Testis (tissue), 2 donors: ENCODE measurements at regions not wholly inside any gene's neighbourhood (a gene's known extent, or its start where the extent isn't known, plus 50 kb on each side); places are given as distances from the start of the nearest gene placed in this dataset.

ENCODE experiments used
- DNase-seq: peaks from one replicate; pipeline ENCODE4 v3.0.0-alpha.2; 2019
- H3K27ac ChIP-seq, 2 donors: fragments of 200-600 bp; sonication (generic); one replicate each; pipeline ENCODE4 v1.5.1; 2019
- H3K27me3 ChIP-seq: fragments of 200-600 bp; sonication (generic); one replicate; pipeline ENCODE4 v1.5.1; 2019
- H3K36me3 ChIP-seq: fragments of 200-600 bp; sonication (generic); one replicate; pipeline ENCODE4 v1.5.1; 2017; ENCODE audit warnings: low read depth; ENCODE audit errors: missing control alignments
- H3K4me1 ChIP-seq: fragments of 200-600 bp; sonication (generic); one replicate; pipeline ENCODE4 v1.5.1; 2019
- H3K4me3 ChIP-seq, 2 donors: fragments of 200-600 bp; sonication (generic); one replicate each; pipeline ENCODE4 v1.5.1; 2017 to 2019
- H3K9me3 ChIP-seq: fragments of 200-600 bp; sonication (generic); one replicate; pipeline ENCODE4 v1.5.1; 2017
- POLR2A ChIP-seq: fragments of 450-650 bp; IDR thresholded peaks from one replicate; pipeline ENCODE4 v1.6.1; 2017; ENCODE audit warnings: antibody characterized with exemption, mild to moderate bottlenecking, moderate library complexity
- WGBS, 2 donors: methylation state at CpG; one replicate each; pipeline ENCODE4 v1.1.5; 2018; 5-methylcytosine and 5-hydroxymethylcytosine counted together
- intact Hi-C: fragments of 100-400 bp; cut with DNase I; formaldehyde crosslinking; loops from one replicate; pipeline ENCODE4 v1.15.1; 2023; ENCODE audit warnings: low total_unique reads
- TF ChIP-seq, protein P1 (sequence below), 3 experiments: fragments of 450-650 bp in 2 of 3; fragments of 200-600 bp in 1 of 3; sonication (generic) in 1 of 3; IDR thresholded peaks; one replicate each; pipeline ENCODE4 v1.5.1; 2016 to 2019; ENCODE audit warnings: antibody characterized with exemption in 3 of 3, mild to moderate bottlenecking in 2 of 3, moderate library complexity in 1 of 3

DNA sequence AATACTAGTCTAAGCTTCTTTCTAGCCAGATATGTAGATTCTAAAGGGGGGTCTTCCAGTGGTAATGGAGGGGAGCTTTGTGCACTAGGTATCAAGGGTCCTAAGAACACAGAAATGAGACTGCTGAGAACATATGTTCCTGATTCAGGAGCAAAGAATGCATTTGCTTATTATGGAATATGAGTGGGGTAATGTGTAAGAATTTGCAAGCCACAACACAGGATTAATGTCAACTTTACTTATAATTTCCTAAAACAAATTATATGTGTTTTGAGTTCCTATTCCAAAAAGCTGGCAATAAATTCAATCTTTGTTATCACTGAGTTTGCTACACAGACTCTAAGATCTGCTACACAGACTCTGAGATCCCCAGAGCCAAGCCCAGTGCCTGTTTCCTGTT lies 357.0 kb upstream of the PTBP2 start:
- no peaks in the 10 kb centered on the region for H3K9me3 ChIP-seq
- TF ChIP-seq, protein P1, sequence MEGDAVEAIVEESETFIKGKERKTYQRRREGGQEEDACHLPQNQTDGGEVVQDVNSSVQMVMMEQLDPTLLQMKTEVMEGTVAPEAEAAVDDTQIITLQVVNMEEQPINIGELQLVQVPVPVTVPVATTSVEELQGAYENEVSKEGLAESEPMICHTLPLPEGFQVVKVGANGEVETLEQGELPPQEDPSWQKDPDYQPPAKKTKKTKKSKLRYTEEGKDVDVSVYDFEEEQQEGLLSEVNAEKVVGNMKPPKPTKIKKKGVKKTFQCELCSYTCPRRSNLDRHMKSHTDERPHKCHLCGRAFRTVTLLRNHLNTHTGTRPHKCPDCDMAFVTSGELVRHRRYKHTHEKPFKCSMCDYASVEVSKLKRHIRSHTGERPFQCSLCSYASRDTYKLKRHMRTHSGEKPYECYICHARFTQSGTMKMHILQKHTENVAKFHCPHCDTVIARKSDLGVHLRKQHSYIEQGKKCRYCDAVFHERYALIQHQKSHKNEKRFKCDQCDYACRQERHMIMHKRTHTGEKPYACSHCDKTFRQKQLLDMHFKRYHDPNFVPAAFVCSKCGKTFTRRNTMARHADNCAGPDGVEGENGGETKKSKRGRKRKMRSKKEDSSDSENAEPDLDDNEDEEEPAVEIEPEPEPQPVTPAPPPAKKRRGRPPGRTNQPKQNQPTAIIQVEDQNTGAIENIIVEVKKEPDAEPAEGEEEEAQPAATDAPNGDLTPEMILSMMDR (IDR thresholded peaks at IDR 0.05) = no peak
- TF ChIP-seq POLR2A = no peak
- H3K4me1 ChIP-seq = no peaks in the 10 kb centered on the region
- H3K4me3 ChIP-seq = no peak overlapping the region
- no peaks in the 10 kb centered on the region for H3K27me3 ChIP-seq
- intact Hi-C loops = no loop called here
- DNase-seq = no peak
- H3K27ac ChIP-seq = no peak overlapping the region
- H3K36me3 ChIP-seq = no peaks in the 10 kb centered on the region

DNA sequence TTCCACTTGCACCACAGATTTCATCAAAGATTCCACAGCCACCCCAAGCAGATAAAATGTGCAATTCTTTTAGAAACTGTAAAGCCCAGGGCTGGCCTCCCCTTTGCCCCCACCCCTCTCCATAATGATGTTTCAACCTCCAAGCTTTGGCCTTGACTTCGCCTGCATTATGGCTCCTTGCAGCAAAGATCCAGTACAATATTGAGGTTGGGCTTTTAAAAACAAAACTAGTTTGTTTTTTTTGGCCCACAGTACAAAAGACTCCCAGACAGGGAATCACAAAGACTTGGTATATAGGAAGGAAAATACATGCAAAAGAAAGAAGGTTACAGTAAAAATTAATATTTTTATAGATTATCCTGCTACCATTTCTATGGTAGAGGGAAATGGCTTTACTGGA lies 356.5 kb upstream of the PTBP2 start:
- no peaks in the 10 kb centered on the region for H3K9me3 ChIP-seq
- intact Hi-C loops = no loop called here
- TF ChIP-seq, protein P1 (IDR thresholded peaks at IDR 0.05) = no peak
- no peak for TF ChIP-seq POLR2A
- H3K27ac ChIP-seq = no peak overlapping the region
- no peaks in the 10 kb centered on the region for H3K36me3 ChIP-seq
- WGBS, 2 donors = 42 to 43% methylated on average over 1 of the region's 1 CpG
- H3K4me1 ChIP-seq = no peaks in the 10 kb centered on the region
- H3K4me3 ChIP-seq = no peak overlapping the region
- DNase-seq = no peak
- H3K27me3 ChIP-seq = no peaks in the 10 kb centered on the region

DNA sequence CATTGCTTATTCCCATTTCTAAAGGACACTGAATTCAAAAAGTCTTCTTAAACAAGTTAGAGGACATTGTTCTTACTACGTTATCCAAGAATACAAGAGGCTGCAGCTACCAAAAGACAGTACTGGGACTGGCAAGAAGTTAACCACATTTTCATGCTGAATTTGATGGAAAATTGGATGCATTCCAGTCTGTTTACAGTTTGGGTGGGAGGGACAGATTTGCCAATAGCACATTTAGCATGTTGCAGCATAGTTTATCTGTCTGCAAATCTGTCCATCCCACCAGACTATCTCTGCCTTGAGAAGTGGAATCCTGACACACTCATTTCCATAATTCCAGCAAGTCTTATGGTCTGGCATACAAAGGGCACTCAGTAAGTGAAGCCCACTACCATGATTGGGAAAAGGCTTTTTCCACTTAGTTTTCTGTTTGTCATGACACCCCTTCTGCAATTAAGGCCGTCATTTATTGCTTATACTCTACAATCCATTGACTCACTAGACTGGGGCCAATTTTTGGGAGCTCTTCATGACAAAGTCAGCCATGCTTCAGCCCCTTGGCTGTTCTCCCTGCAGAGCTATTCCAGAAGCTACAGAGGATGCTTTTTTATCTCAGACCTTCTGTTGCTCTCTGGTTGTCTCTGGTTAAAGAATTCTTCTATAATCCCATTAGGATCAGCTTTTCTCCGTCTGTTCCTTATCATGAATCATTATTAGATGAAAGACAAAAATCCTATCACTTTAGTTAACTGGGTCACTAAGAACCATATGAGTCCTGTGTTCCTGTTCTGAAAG lies 355.8 kb upstream of the PTBP2 start:
- no peak for TF ChIP-seq POLR2A
- TF ChIP-seq, protein P1 (IDR thresholded peaks at IDR 0.05) = no peak
- no peaks in the 10 kb centered on the region for H3K36me3 ChIP-seq
- no peak overlapping the region for H3K4me3 ChIP-seq
- H3K27ac ChIP-seq = no peak overlapping the region
- no peaks in the 10 kb centered on the region for H3K9me3 ChIP-seq
- WGBS, 2 donors = 65 to 71% methylated on average over 3 of the region's 3 CpGs
- intact Hi-C loops = no loop called here
- DNase-seq = no peak
- no peaks in the 10 kb centered on the region for H3K27me3 ChIP-seq
- no peaks in the 10 kb centered on the region for H3K4me1 ChIP-seq

DNA sequence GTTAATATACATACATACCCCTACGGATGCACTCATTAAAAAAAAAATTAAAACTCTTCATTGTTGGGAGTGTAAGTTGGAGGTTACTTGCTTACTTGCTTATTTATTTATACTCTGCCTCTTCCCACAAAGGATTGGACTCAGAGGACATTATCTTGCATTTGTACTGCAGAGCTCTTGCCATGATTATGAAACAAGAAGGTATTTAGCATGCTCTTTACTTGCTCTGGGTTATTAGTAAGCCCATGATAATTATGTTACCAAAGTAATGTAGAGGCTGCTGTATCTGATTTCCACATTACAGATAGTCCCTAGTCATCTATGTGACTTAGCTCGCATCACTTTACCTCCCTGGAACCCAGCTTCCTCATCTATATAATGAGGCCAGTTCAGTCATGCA lies 355.1 kb upstream of the PTBP2 start:
- Histone ChIP-seq H3K9me3 (no peaks in the 10 kb centered on the region), H3K4me3 (no peak overlapping the region), H3K27ac (no peak overlapping the region), H3K36me3 (no peaks in the 10 kb centered on the region), H3K27me3 (no peaks in the 10 kb centered on the region), H3K4me1 (no peaks in the 10 kb centered on the region)
- no peak for DNase-seq
- no peak for TF ChIP-seq POLR2A
- TF ChIP-seq, protein P1 (IDR thresholded peaks at IDR 0.05) = no peak
- 82 to 91% methylated on average over 2 of the region's 2 CpGs for WGBS, 2 donors
- intact Hi-C loops = no loop called here

DNA sequence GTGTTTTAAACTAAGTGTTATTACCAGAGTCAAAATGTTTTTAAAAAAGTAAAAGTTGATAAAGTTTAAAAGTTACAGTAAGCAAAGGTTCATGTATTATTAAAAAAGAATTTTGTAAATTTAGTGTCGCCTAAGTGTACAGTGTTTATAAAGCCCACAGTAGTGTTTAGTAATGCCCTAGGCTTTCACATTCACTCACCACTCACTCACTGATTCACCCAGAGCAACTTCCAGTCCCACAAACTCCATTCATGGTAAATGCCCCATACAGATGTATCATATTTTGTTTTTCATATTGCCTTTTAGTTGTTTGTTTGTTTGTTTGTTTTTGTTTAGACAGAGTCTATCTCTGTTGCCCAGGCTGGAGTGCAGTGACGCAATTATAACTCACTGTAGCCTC lies 353.8 kb upstream of the PTBP2 start:
- H3K27me3 ChIP-seq = no peaks in the 10 kb centered on the region
- no peak for DNase-seq
- no peaks in the 10 kb centered on the region for H3K36me3 ChIP-seq
- WGBS, 2 donors = 89 to 93% methylated on average over 2 of the region's 2 CpGs
- no peak overlapping the region for H3K27ac ChIP-seq
- no peak overlapping the region for H3K4me3 ChIP-seq
- no peaks in the 10 kb centered on the region for H3K9me3 ChIP-seq
- TF ChIP-seq, protein P1 (IDR thresholded peaks at IDR 0.05) = no peak
- TF ChIP-seq POLR2A = no peak
- H3K4me1 ChIP-seq = no peaks in the 10 kb centered on the region
- intact Hi-C loops = no loop called here
